ENCODE measurements at regions not wholly inside any gene's neighbourhood (a gene's known extent, or its start where the extent isn't known, plus 50 kb on each side); places are given as distances from the start of the nearest gene placed in this dataset.

GRCh38 chr9:12993466-12993865 lies 218.6 kb downstream of the LURAP1L start:
- TF ChIP-seq SMC3 (conservative IDR thresholded peaks at IDR 0.05; ENCODE audit: poor library complexity): no peak
- no peak for TF ChIP-seq MXI1 (conservative IDR thresholded peaks at IDR 0.05; ENCODE audit: poor library complexity, severe bottlenecking)
- TF ChIP-seq EP300 (conservative IDR thresholded peaks at IDR 0.05; ENCODE audit: poor library complexity, severe bottlenecking): no peak
- TF ChIP-seq RAD21 (conservative IDR thresholded peaks at IDR 0.05): no peak
- no peak for TF ChIP-seq POLR2AphosphoS5 (IDR thresholded peaks at IDR 0.05)
- no peak for TF ChIP-seq TAF1 (IDR thresholded peaks at IDR 0.05; ENCODE audit: low read depth)
- no peak for TF ChIP-seq REST (IDR thresholded peaks at IDR 0.05; ENCODE audit: borderline replicate concordance)
- TF ChIP-seq CTCF (IDR thresholded peaks at IDR 0.05; ENCODE audit: poor library complexity, severe bottlenecking): no peak
- TF ChIP-seq EZH2 (IDR thresholded peaks at IDR 0.05; ENCODE audit: borderline replicate concordance, insufficient read depth, low read length, poor library complexity, severe bottlenecking): no peak
- Histone ChIP-seq H3K36me3 (ENCODE audit: insufficient read depth, low read length) (no peaks in the 10 kb centered on the region), H3F3A (ENCODE audit: insufficient read depth, low read length, poor library complexity, severe bottlenecking) (no peaks in the 10 kb centered on the region), H3K9me3 (ENCODE audit: low read length) (no peaks in the 10 kb centered on the region), H3K27me3 (ENCODE audit: insufficient read depth, low read depth, low read length) (no peaks in the 10 kb centered on the region), H3K9ac (ENCODE audit: low read length) (no peak overlapping the region), H3K4me3 (ENCODE audit: low read length) (no peak overlapping the region), H2AFZ (ENCODE audit: low read depth, low read length) (no peak overlapping the region), H3K4me2 (ENCODE audit: low read length) (no peak overlapping the region), H3K79me2 (replicated peaks; ENCODE audit: insufficient read depth, low read length) (no peaks in the 10 kb centered on the region), H4K20me1 (ENCODE audit: insufficient read depth) (no peaks in the 10 kb centered on the region), H3K9me2 (ENCODE audit: insufficient read depth, low read length) (no peaks in the 10 kb centered on the region), H3K27ac (ENCODE audit: low read length) (no peak overlapping the region)

GRCh38 chr9:12997009-12997408 lies 222.2 kb downstream of the LURAP1L start:
- Histone ChIP-seq H3K9me3 (ENCODE audit: low read length) (no peaks in the 10 kb centered on the region), H3K79me2 (replicated peaks; ENCODE audit: insufficient read depth, low read length) (no peaks in the 10 kb centered on the region), H3K4me2 (ENCODE audit: low read length) (no peak overlapping the region), H3F3A (ENCODE audit: insufficient read depth, low read length, poor library complexity, severe bottlenecking) (no peaks in the 10 kb centered on the region), H2AFZ (ENCODE audit: low read depth, low read length) (no peak overlapping the region), H3K36me3 (ENCODE audit: insufficient read depth, low read length) (no peaks in the 10 kb centered on the region), H3K9ac (ENCODE audit: low read length) (no peak overlapping the region), H3K27ac (ENCODE audit: low read length) (no peak overlapping the region), H3K9me2 (ENCODE audit: insufficient read depth, low read length) (no peaks in the 10 kb centered on the region), H3K27me3 (ENCODE audit: insufficient read depth, low read depth, low read length) (no peaks in the 10 kb centered on the region), H3K4me3 (ENCODE audit: low read length) (no peak overlapping the region), H4K20me1 (ENCODE audit: insufficient read depth) (no peaks in the 10 kb centered on the region)
- no peak for TF ChIP-seq EP300 (conservative IDR thresholded peaks at IDR 0.05; ENCODE audit: poor library complexity, severe bottlenecking)
- no peak for TF ChIP-seq RAD21 (conservative IDR thresholded peaks at IDR 0.05)
- no peak for TF ChIP-seq MXI1 (conservative IDR thresholded peaks at IDR 0.05; ENCODE audit: poor library complexity, severe bottlenecking)
- no peak for TF ChIP-seq REST (IDR thresholded peaks at IDR 0.05; ENCODE audit: borderline replicate concordance)
- no peak for TF ChIP-seq EZH2 (IDR thresholded peaks at IDR 0.05; ENCODE audit: borderline replicate concordance, insufficient read depth, low read length, poor library complexity, severe bottlenecking)
- TF ChIP-seq POLR2AphosphoS5 (IDR thresholded peaks at IDR 0.05): no peak
- no peak for TF ChIP-seq SMC3 (conservative IDR thresholded peaks at IDR 0.05; ENCODE audit: poor library complexity)
- no peak for TF ChIP-seq TAF1 (IDR thresholded peaks at IDR 0.05; ENCODE audit: low read depth)
- TF ChIP-seq CTCF (IDR thresholded peaks at IDR 0.05; ENCODE audit: poor library complexity, severe bottlenecking): no peak

Measured in neural cell (in vitro differentiated cells).